Astrocyte (in vitro differentiated cells and primary cell): ENCODE measurements at regions not wholly inside any gene's neighbourhood (a gene's known extent, or its start where the extent isn't known, plus 50 kb on each side); places are given as distances from the start of the nearest gene placed in this dataset.

Source experiments
- EZH2 ChIP-seq: IDR thresholded peaks from 2 replicates; pipeline ENCODE4 v1.6.1; 2012; ENCODE audit warnings: mild to moderate bottlenecking, low read length, inconsistent platforms; ENCODE audit not compliant: insufficient read depth
- TF ChIP-seq, protein P1 (sequence below): IDR thresholded peaks from 2 replicates; pipeline ENCODE4 v1.5.1; 2011; ENCODE audit warnings: low read depth, mild to moderate bottlenecking, inconsistent platforms, low read length, moderate library complexity; ENCODE audit not compliant: insufficient read depth

DNA sequence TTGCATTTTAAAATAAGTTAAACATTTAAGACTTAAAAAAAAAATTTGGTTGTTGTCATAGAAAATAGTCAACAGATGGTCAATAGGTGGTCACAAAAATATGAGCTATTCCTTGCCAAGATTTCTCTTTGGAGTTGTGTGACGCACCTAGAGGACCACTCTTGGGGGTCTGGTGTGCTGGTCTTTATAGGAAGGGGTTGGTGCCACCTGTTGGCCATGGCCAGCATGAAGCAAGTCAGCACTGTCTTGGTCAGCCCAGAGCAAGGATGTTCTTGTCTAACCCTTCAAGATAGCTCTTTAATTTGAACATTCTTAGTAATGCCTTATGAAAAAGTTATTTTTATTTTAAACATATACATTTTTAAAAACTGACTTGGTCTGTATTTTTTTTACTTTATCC is 267.9 kb upstream of the CNTNAP2 start:
- TF ChIP-seq, protein P1, sequence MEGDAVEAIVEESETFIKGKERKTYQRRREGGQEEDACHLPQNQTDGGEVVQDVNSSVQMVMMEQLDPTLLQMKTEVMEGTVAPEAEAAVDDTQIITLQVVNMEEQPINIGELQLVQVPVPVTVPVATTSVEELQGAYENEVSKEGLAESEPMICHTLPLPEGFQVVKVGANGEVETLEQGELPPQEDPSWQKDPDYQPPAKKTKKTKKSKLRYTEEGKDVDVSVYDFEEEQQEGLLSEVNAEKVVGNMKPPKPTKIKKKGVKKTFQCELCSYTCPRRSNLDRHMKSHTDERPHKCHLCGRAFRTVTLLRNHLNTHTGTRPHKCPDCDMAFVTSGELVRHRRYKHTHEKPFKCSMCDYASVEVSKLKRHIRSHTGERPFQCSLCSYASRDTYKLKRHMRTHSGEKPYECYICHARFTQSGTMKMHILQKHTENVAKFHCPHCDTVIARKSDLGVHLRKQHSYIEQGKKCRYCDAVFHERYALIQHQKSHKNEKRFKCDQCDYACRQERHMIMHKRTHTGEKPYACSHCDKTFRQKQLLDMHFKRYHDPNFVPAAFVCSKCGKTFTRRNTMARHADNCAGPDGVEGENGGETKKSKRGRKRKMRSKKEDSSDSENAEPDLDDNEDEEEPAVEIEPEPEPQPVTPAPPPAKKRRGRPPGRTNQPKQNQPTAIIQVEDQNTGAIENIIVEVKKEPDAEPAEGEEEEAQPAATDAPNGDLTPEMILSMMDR: no peak
- TF ChIP-seq EZH2: no peak
